ENCODE measurements at regions not wholly inside any gene's neighbourhood (a gene's known extent, or its start where the extent isn't known, plus 50 kb on each side); places are given as distances from the start of the nearest gene placed in this dataset.

DNA sequence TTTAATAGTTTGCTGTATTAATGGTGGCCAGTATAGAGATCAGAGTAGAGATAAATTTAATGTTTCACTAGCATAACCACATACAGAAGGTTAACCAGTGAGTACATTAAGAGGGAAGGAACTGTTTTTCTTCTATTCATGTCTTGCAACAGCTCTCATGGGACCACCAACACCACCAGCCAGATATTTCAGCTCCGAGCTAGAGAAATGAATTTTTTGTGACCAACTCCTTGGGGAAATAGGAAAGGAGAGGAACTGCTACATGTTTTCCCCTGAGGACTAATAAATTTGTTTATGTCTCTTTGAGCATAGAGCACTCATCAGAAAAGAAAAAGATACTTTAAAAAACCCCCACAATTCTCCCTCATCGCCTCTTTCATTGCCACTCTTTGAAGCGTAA, 247.5 kb downstream of the MBNL1 start:
- no peak for DNase-seq

DNA sequence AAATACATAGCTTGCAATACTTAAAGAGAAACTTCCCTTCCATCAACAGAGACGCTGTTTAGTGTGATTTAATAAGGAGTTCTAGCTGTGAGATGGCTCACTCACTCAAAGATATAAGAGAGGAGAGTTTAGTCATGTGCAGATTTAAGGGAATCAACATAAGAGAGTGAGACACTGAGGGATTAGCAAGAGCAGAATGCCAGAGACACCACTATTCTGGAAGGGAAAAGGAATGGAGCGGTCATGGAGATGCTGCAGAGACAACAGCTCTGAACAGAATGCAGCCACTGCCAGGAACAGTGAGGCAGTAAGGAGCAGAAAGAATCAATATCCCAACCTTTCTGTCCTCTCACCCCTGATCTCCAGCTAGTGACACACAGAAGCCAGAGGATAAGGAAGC, 248.8 kb downstream of the MBNL1 start:
- no peak for DNase-seq

DNA sequence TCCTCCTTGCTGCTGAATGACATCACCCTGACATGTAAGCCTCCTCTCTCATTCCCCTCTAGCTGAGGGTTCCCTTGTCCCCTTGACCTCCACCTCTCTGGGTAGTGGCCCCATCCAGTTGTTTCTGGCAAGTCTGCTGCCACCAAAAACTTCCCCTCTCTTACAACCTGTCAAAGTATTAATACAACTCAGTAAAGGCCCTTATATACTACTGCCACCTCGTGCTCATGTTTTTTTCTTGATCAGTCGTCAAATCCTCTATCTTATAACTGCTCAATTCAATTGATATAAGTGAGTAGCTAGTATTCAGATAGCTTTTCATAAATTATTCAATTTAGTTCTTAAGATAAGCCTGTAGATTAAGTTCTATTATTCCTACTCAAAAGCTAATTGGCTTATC, 249.6 kb downstream of the MBNL1 start:
- DNase-seq: no peak

DNA sequence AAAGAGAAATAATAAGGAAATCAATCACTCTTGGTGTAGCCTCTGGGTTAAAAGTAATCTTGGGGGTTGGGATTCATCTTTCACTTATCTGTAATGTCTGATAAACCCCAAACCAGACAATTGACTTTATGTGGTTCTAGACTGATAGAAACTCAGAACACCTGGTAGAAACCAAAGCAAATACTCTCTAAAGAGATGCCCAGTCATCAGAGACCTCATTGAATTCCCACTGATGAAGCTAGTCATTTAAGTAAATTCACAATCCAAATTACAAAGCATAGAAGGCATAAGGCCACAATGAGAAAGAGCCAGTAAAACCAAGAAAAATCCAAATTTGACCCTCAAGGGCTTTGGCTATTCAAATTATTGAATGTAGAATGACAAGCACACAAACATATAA, 250.6 kb downstream of the MBNL1 start:
- DNase-seq: no peak

DNA sequence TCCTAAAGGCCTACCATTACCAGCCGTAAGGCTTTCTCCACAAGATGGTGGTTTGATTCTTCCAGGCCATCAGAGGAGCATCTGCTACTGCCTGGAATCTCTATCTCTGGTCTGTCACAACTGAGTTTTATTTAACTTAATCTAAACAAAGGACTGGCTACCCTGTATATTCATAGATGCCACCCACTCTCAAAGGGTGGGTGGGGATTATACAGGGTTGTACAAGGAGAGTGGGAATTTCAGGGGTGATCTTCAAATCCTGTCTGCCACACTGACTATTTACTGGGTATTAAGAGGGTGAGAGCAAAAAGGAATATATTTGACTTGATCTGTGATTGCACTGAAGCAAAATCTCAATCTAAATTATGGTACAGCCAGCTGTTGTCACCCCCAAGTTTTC, 253.3 kb downstream of the MBNL1 start:
- no peak for DNase-seq

DNA sequence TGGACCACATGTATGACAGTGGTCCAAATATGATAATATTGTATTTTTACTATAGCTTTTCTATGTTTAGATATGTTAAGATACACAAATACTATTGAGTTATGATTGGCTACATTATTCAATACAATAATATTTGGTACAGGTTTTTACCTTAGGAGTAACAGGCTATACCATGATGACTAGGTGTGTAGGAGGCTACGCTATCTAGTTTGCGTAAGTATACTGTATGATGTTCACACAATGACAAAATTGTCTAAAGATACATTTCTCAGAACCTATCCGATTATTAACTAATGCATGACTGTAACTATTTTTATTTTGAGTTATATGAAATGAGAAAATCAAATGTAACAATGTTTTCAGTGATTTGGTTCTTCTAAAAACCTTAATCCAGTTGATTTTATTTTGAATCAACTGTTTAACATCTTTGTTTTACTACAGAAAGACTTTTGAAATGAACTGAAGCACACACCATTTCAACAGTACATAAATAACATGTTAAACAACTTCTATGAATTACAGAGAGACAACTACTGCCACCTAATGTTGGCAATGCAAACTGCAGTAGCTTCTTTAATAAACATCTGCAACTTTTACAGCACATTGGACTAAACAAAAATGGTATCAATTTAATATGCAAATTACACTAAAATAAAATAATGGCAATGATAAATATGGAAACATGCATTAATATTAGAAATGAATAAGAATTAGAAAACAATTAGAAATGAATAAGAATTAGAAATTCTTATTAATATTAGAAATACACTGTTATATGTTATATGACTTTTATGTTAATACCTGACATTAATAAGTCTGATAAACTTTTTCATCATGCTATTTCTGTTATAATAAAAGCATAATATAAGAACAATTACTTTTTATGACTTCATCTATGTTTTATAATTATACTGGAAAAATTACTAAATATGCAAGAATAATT, 255.7 kb downstream of the MBNL1 start:
- no peak for DNase-seq

DNA sequence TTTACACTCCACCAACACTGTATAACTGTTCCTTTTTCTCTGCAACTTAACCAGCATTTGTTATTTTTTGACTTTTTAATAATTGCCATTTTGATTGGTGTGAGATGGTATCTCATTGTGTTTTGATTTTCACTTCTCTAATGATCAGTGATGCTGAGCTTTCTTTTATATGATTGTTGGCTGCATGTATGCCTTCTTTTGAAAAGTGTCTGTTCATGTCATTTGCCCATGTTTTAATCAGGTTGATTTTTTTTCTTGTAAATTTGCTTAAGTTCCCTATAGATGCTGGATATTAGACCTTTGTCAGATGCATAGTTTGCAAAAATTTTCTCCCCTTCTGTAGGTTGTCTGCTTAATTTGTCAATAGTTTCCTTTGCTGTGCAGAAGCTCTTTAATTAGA, 263.0 kb downstream of the MBNL1 start:
- no peak for DNase-seq

DNA sequence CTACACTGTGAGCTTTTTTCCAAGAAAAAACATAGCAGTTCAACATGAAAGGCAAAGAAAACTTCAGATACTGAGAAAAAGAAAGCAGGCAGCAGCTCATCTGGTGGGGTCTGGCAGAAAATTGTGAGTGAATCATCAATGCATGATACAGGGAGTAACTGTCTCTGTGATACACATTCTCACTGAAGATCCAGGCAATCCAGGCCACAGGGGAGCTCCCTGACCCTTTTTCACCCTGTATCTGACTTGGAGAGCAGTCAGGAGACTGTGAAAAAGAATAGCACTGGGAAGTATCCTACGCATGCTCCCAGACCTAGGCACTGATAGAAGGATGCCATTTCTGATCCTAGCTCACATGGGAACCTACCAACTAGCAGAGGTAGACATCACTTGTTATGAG, 269.8 kb downstream of the MBNL1 start:
- DNase-seq: no peak

DNA sequence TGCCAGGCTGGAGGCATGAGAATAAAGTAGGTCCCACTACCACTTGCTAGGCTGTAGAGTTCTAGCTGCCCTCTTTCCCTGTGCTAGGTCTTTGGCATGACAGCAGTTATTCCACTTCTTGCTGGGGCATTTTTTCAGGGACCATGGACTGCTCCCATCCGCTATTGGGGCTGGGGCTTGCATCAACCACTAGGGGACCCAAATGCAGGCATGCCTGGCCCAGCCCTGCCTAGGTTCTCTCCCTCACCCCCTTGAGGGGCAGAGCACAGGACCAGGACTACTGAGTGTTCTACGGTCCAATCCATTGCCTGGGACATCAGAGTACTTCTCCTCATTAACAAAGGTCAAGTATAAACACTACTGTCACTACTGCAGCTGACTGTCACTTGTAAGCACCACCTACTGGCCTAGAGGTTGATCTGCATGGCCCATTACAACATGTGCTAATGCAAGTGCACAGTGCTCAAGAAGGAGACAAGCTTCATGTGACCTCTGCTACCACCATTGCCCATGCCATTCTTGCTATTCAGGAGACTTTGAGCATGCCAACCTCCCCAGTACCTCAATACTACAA, 270.5 kb downstream of the MBNL1 start:
- no peak for DNase-seq

DNA sequence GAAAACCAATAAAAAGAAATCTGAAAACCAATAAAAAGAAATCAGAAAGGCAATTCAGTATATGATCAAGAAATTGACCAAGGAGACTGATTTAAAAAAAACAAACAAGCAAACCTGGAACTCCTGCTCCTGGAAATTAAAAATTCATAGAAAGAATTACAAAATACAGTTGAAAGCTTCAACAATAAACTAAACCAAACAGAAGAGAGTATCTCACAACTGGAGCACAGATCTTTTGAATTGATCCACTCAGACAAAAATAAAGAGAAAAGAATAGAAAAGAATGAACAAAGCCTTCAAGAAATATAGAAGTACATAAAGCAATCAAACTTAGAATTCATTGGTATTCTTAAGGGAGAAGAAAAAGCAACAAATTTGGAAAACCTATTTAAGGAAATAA, 271.4 kb downstream of the MBNL1 start:
- DNase-seq: no peak

DNA sequence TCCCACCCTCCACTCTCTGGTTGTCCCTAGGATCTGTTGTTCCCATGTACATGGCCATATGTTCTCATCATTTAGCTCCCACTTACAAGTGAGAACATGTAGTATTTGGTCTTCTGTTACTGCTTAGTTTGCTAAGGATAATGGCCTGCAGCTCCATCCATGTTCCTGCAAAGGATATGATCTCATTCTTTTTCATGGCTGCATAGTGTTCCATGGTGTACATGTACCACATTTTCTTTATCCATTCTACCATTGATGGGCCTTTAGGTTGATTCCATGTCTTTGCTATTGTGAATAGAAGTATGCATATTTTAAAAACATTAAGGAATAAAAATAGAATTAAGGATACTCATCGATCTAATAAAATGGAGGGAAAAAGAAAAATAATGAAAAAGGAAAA, 278.4 kb downstream of the MBNL1 start:
- DNase-seq: no peak

DNA sequence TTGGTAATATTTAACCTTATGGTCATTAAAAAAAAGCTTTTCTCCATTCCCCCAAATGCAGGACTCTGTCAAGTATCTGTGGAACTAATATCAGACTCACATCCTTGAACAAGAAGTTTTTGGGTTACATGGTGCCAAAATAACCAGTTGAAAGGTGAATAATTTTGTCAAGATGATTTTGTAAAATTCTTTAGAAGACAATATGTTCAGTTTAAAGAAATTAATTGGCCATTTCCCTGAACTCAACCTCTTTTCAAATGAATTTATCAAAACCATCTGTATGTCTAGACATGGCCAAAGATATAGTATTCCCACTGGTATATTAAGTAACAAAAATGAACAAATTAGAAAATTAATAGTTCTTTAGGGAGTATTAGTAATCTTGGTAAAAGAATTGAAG, 280.5 kb downstream of the MBNL1 start:
- no peak for DNase-seq

DNA sequence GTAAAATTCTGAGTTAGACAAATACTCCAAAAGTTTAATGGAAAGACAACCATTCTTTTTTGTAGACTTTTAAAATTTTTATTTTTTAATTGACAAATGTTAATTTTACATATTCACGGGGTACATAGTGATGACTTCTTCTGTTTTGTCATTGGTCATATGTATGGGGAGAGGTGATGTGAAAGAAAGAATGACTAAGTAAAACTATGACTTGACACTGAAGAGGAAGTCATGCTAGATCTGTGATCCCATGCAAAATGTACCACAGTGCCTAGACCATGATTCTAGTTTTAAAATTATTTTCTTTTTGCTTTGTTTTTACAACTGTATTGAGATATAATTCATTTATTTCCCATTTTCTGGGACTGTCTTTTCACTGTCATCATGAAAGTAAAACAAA, 281.6 kb downstream of the MBNL1 start:
- DNase-seq: no peak

DNA sequence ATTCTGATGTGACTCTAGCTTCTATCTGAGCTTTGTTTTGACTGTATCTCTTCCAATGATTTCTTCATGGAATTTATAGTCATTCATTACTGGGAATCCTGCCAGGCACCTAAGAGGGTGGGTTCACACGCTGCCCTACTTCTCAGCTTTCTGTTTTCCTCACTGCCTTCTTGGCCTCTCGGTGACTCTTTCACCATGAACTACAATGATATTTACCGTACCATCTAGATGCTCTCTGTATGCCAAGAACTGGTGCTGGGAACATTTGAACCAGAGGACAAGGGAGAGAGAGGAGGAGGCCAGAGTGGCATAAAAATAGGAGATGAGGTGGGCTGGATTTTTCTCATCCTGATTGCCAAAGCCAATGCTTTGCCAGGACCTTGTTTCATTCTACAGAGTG, 280.0 kb upstream of the P2RY1 start:
- no peak for DNase-seq

DNA sequence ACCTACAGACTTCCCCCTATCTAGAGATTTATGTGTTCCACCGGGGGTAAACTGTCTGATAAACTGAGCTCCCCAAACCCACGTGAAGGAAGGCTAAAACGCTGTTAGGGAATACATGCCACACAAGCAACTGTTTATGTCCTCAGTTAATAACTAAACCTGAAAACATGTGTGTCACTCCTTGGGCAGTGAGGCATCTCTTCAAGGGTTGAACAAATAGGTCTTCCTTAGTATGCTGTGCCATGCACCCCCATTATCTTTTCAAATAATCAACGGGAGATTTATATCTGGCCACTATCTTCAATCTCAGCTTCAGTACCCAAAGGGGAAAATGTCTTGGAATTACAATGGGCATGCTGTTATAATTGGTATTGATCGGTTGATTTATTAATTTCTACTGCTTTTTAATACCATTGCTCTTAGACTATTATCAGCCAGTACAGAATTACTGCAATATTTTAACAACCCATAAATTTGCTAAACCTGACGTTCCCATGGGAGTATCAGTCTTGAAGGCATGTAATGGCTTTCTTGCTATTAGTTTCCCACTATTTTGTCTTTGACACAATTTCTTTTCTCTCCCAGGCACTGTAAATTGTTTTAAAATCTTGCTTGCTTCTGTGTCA, 279.2 kb upstream of the P2RY1 start:
- DNase-seq: no peak

DNA sequence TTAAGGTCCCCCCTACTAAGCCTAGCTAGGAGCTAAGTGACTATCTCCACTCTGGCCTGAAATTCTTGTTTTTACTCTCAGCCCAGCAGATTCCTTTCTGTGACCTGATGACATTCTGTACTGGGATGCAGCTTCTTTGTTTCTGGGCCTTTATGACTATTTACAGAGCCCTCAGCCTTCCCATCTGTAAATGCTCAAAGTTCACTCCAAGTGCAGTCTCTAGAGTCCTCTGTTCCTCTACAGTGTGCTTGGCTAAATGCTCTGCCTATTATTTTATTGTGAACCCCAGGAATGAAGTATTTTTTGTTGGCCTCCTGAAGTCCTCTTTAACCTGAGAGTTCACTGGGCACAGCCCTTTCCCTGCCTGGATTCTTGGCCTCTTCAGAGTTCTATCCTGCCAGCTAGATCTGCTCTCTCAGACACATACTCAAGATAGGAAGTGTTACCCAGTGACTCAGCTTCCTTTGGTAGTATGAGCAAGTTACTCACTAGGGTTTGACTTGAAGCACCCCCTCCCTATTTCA, 278.1 kb upstream of the P2RY1 start:
- DNase-seq: no peak

DNA sequence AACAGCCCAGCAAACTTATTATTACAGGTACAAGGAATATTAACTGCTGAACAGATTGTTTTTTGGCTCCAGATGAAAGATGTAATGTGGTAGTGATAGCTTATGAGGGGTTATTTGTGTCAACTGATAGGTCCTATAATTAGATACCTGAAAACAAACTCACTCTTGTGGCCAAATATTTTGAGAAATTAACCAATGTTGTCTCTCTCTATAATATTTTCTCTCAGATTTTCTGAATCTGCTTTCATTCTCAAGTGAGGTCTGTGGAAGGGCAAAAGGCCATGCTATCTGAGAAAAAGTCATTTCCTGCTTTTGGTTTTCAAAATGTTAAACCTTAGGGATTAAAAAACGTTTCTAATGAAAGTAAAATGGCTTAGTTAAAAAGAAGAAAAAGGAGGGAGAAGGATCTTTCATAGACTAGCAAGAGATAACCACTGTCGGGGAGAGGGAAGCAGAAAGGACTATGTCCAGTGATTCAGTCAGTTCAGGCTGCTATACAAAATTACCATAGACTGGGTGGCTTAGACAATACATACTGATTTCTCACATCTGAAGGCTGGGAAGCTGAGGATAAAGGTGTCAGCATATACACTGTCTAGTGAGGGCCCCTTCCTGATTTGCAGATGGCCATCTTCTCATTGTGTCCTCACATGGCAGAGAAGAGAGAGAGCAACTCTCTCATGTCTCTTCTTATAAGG, 277.5 kb upstream of the P2RY1 start:
- DNase-seq: no peak

DNA sequence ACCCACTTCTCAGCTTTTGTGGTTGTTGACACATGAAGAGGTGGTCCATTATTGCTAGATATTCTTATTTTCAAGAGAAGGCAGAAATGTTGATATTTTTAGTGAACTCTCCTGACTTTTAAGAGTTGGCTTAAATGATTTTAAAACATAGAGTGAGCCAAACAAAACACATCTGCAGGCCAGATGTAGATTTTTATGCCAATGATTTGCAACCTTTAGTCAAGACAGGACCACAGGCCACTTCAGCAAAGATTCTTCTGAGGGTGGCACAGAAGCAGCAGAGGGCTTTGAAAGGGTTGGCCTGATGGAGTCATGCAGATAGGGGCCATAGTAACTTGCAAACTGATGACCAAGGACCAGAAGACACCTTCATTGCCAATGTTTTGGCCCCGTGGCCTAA, 276.5 kb upstream of the P2RY1 start:
- DNase-seq: no peak

DNA sequence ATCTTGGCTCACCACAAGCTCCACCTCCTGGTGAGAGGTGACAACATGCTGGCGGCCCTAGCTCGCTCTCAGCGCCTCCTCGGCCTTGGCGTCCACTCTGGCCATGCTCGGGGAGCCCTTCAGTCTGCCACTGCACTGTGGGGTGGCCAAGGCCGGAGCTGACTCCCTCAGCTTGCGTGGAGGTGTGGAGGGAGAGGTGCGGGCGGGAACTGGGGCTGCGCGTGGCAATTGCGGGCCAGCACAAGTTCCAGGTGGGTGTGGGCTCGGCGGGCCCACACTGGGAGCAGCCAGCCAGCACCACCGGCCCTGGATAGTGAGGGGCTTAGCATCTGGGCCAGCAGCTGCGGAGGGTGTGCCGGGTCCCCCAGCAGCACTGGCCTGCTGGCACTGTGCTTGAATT, 275.7 kb upstream of the P2RY1 start:
- no peak for DNase-seq

DNA sequence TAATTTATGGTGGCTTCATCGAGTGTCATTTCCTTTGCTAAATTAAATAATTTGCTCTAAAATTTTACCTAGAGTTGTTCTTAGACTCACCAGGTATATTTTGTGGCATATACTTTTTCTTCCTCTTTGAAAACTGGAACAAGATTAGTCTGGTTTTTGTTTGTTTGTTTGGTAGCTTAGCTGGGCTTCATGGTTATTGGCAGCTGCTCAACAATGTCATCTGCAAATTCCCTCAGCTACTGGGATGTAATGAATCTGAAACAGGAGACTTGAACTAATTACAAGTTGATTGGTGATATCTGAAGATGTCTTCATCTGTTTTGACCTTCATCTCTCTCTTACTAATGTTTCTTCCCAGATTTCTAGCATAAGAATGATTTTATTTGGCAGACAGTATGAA, 270.5 kb upstream of the P2RY1 start:
- DNase-seq: no peak

DNA sequence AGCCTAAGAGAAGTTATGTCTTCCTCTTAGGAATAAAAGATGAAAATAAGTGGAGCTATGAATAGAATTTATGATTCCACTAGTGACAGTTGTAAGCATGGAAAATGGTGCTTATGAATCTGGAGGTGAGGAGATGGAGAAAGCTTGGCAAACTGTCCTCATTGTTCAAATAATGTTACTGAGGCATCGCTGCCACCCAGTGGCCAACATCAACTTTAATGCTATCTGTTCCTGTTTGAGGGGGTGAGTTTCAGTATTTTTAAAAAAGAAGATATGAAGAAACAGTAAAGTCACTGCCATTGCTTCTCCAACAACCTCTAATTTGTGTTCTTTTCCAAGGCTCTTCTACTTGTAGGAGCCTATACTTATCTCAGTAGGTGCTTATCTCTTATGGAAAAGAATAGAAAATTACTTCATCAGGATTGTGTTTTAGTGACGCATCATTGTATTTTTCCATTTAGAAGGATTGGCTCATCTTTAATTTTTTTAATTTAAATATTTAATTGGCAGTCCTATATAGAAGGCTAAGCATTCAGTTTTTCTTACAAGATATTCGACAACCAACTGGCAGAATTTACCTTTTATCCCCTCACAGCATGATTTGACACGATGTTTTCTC, 260.4 kb upstream of the P2RY1 start:
- peak; percentile 38 for DNase-seq

DNA sequence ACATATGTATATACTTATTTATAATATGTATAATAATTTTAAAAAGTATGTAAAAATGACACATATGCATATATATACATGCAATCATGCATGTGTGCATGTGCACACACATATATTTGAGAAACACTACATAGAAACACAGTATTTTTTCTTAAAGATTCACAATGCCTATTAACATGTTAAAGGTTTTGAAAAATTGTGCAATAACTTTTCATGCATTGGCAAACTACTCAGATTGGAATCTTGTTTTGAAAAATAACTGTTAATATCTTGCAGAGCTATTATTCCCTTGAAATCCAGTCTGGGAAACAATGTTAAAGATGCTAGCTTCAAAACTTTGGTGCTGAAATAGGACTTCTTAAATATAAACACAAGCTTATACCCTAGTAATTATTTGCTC, 256.2 kb upstream of the P2RY1 start:
- DNase-seq: no peak

DNA sequence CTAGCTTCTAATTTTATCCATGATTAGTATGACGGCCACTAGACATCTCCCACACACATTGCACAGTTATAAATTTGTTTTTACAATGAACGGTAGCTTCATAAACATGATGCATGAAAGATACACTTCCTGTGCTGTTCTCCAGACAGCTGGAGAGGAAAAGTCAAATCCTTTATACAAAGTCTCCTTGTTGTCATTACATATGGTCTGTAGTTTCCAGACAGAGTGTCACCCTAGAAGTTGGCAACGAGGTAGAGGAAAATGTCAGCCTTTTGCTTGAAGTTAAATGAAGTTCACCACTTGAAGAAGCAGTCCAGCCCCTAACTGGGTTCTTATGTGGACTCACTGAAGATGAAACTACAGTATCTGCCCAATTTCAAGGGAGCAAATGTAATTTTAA, 253.0 kb upstream of the P2RY1 start:
- no peak for DNase-seq
